GM18498 (cell line): ENCODE measurements at regions not wholly inside any gene's neighbourhood (a gene's known extent, or its start where the extent isn't known, plus 50 kb on each side); places are given as distances from the start of the nearest gene placed in this dataset.
"Not testable (repeated sequence)": the region's sequence is repeated elsewhere in the genome, so short reads cannot be mapped to it uniquely, and the experiment has no call there.

Source experiments
- ATAC-seq: cut with Tn5 transposase; IDR thresholded peaks from one replicate; pipeline ENCODE4 v1.9.1; 2021; ENCODE audit warnings: mild to moderate bottlenecking, moderate library complexity; ENCODE audit not compliant: unreplicated experiment

DNA sequence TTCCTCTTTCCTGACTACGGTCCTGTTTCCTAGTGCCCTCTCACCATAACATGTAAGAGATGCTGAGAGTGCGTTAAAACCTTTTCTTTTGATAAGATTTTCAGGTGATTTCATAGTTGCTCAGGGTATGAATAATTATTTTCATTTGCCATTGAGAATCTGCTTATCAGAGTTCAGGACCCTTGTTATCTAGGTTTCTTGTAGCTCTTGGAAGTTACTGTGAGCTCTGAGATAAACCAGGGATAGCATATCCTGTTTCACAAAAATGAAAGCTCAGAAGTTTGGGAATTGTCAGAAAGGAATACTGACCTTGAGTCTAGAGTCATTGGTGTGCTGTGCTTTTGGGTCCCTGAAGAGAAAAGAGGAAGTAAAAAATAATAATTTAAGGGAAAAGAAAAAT lies 76.8 kb upstream of the PRKG1 start:
- ATAC-seq: no peak

DNA sequence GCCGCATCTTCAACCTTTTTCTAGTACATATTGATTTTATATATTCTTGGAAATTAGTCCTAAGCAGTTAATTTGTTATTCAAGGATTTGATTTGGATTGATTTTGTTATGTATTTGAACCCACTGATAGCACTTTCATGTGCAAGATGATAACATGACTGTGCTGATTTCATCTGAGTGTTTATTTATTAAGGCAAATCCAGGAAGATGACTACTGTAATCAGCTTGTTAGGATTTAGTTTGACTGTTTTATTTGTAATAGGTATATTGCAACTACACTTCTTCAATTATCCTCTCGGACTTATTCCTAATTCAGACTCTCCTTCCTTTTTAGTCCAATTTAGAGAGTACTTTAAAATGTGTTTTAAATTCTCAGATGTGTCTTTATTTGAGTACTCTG lies 75.1 kb upstream of the PRKG1 start:
- ATAC-seq: no peak

DNA sequence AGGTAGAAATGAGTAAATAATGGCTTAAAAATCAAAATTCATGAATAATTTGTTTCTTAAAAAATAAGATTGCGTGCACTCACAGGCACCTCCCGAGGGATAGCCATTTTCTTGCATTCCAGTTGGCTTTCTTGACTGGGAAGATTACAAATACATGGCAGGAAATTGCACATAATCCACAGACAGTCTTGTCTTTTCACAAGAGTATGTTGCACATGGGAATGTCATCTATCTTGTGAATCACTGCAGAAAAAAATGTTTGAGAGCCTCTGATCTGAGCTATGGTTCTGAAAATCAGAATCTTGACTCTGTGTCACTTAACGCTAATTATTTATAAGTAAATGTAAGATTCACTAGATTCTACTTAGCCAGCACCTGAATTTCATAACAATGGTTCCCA lies 74.1 kb upstream of the PRKG1 start:
- ATAC-seq: no peak

DNA sequence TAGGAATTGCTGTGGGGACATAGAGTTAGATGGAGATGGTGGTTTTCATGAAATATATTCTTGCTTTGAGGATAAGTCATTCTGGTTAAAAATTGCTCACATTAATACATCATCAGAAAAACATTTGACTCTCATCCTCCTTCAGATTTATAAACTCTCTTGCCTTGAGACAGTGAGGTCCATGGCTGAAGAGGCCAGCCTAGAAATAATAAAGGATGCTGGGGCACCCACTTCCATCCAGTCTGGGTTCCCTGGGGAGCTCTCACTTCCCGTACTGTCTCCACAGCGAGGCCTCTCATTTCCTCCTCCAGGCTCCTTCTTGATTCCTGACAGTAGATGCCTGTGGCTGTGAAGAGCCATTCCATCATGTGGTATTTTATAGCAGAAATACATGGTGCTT lies 73.3 kb upstream of the PRKG1 start:
- ATAC-seq: no peak

DNA sequence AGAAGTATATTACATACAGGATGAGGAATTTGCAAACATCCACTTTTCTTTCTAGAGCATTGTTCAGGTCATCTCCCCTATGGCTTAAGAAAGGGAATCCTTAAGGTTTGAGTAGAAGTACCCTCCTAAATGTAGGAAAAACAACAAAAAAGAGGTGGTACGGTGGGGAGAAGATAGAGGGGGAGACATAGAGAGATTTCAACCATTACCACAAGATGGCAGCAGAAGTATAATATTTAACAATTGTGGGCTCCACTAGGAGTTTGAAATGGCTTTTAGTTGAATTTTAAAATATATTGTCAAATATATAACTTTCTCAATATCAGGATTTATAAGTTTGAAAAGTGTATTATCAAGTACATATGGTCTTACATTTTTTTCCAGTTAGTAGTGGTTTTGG lies 72.7 kb upstream of the PRKG1 start:
- peak; percentile 66 for ATAC-seq

DNA sequence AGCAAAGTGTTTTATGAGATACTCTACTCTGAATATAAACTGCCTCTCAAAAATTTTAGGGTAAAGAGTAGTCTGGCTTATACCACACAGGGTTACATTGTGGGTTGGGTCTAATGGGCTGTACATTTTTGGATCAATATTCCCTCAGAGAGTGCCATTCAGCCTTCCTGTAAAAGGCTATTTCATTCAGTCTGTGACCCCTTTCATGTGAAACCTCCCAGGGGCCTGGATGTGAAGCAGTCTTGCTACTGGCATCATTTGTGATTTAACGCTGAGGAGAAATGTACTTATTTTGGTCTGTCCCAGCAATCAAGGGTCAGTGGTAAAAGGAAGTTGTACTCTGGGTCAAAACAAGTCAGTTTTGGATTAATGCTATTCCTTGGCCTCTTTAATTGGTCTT lies 71.8 kb upstream of the PRKG1 start:
- ATAC-seq: no peak

DNA sequence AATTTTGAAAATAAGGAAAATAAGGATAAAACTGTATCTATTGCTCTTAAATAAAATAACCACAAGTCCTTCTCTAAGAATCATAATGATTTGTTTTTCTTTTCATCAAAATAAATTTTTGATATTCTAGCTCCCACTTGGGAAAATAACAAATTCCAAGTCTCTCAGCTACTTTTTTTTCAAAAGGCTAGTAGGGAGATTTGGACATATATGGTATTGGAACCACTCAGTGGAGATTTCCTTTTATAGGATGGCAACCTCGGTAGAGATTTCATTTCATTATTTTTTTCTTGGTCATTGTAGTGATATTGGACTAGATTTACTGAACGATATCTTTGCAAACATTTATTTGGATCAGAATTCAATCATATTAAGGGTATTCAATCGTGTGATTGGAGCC lies 69.5 kb upstream of the PRKG1 start:
- no peak for ATAC-seq

DNA sequence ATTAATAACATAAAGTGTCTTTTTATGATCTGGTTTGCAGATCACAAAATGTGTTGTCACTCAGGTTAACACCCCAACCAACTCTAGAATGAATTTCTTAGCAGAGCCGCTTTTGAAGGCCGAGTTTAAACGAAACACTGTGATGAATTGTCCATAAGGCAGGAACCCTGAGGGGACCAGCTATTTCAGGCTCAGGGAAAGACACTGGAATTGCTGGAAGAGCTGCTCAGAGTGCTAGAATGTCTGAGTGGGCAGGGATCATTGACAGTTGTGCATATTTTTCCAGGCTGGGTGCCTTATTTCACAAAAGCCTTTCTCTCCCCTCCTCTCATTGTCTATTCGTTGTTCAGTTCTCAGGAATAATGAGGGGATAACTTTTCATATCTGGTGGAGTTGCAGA lies 68.7 kb upstream of the PRKG1 start:
- ATAC-seq: no peak

DNA sequence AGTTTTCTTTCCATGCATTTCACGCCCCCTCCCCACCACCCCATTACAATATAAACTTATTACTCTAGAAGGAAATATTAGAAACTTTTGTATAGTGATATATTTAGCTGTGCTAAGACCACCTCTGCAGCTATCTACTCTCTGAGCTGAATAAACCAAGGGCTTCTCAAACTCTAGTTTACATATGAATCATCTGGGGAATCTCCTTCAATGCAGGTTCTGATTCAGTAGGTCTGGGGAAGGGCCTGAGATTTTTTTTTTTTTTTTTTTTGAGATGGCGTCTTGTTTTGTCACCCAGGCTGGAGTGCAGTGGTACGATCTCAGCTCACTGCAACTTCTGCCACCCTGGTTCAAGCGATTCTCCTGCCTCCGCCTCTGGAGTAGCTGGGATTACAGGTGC lies 67.6 kb upstream of the PRKG1 start:
- no peak for ATAC-seq

DNA sequence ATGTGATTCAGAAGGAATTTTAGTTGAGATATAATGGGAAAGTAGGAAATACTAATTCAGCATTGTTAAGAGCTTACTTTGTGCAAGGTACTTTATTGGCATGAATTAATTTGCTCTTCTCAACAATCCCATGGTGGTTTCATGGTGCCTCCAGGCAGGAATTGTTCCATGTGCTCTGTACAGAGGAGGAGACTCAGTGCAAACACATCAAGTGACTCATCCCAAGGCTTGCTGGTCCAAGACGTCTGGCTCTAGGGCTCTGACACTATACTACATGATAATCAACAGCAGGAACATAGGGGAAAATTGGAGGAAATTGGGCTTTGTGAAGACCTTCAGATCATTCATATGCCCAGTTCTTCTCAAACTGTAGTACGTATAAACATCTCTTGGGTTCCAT lies 66.5 kb upstream of the PRKG1 start:
- ATAC-seq: no peak

DNA sequence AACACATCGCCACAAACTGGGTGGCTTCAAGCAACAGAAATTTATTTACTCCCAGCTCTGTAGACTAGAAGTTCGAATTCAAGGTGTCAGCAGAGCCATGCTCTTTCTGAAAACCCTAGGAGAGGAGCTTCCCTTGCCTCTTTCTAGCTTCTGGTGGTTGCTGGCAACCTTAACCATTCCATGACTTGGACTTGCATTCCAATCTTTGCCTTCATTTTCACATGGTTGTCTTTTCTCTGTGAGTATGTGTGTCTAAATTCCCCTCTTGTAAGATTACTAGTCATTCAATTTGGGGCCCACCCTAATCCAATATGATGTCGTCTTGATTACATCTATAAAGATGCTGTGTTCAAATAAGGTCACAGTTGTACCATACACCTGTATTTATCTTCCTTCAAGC lies 65.9 kb upstream of the PRKG1 start:
- no peak for ATAC-seq

DNA sequence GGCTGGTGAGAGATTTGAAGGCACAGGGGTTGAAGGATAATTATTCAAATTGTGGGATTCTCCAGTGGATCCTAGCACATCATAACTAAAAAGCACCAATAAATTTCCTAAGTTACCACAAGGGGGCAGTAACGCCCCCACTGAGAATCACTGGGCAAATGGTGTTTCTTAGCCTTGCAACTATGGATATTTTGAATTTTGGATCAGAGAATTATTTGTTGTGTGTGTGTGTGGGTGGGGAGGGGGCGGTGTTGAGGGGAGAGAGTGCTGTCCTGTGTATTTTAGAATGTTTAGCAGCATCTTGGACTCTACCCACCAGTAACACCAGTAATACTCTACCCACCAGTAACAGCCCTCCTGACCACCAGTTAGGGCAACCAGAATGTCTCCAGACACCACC lies 63.3 kb upstream of the PRKG1 start:
- ATAC-seq: no peak

DNA sequence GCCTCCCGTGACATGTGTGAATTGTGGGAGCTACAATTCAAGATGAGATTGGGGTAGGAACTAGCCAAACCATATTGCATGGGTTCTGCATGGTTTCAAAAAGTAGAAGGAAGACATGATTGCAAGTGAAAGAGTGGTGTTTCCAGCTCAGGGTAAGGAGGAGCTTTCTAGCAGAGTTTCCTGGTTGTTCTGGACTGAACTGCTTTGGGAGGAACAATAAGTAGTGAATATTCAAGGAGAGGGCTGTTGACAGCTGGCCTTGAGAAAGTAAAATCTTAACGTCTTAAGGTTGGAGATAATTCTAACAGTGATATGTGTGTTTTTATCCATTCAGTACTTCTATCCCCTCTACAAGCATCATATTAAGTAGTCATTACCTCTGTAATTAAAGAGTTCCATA lies 62.2 kb upstream of the PRKG1 start:
- ATAC-seq: no peak

DNA sequence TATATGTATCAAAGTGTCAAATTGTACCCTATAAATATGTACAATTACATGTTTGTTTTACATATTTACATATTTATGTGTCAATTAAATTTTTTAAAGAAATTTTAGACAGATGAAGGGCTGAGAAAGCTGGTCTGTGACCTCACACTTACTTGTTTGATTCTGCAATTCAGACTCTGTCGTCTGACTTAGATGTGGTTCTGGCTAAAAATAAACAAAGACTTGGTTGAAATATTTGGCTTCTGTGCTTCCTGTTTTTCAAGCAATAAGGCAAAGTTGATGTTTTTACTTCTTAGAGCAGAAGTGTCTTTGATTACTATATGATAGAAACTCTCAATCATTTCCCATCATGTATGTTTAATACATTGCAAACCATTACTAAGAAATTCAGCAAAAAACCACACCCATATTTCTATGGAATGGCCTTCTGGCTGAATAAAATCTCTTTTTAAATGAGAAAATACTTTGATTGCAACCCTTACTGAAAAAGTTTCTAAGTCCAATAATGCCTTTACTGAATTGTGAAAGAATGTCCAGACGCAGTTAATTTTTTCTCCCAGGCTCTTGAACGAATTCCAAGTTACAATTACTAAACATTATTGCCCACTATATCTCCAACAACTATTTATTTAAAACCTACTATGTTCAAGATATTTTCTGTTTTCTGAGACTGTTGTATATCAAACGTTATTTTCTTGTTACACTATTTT lies 59.5 kb upstream of the PRKG1 start:
- ATAC-seq: no peak

DNA sequence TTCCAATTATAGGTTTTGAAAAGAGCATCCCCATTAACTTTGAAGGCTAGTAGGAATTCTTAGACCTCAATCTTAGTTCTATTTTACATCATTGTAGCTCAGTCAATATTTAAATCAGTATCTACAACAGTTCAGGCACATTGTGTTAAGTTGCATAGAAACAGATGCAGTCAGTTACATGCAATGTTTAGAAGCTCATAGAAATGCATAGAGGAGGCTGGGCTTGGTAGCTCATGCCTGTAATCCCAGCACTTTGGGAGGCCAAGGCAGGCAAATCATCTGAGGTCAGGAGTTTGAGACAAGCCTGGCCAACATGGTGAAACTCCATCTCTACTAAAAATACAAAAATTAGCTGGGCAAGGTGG lies 58.9 kb upstream of the PRKG1 start:
- ATAC-seq: not testable (repeated sequence)

DNA sequence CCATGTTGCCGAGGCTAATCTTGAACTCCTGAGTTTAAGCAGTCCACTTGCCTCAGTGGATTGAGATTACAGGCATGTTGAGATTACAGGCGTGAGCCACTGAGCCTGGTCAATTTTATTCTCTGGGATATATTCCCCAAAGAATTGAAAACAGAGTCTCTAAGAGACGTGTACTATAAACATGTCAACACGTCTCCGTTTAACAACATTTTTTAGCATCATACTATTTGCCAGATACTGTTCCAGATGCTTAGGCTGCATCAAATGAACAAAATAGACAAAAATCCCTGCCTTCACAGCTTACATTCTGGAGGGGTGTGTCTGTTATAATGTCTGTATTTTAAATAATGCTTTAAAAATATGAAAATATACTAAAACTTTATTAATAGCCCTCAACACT lies 54.1 kb upstream of the PRKG1 start:
- no peak for ATAC-seq

DNA sequence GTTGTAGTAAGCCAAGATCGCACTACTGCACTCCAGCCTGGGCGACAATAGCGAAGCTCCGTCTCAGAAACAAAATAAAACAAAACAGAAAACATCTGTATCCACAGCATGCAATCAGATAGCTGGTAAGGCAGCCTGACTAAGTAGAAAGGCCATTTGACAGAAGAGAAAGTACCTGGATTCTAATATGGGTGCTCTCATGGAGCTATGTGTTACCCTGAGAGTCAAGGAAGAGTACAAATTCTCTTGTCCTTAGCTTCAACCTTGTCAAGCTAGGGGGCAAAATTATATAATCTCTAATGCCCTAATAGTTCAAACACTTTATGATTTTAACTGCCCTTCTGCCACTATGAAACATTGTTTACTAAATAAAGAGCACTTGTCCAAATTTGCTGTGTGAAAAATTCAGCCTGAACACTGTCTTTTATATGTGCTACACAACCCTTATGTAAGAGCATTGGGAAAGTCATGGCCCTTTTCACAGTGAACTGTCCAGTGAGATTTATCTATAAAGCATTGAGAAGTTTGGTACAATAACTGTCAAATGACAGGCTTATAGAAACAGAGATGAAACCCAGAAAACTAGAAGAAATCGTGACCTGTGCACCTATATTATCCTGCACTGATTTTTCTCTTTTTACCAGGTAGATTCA lies 51.2 kb upstream of the PRKG1 start:
- ATAC-seq: no peak

DNA sequence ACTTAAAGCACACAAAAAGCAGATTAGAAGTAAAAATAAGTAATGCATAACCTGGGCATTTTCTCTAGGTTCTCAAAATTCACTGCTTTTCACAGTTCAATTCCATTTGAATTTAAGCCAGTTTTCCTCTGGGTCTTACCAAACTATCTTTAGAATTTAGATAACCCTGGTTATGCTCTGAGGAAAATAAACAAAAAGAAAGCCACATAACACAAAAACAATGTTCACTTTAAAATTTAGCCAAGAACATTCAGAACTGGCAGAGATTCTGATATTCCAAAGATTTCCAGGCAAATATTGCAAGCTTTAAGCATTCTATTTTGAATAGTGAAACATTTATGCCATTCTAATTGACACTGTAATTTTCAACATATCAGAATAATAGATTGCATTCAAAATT lies 50.7 kb upstream of the PRKG1 start:
- no peak for ATAC-seq
